ENCODE measurements at regions not wholly inside any gene's neighbourhood (a gene's known extent, or its start where the extent isn't known, plus 50 kb on each side); places are given as distances from the start of the nearest gene placed in this dataset.

- no peak for DNase-seq
Measured at GRCh38 chr2:139123795-139124194, 343.6 kb upstream of the NXPH2 start.

- DNase-seq, result no peak
Measured at GRCh38 chr2:139122711-139123158, 342.5 kb upstream of the NXPH2 start.

- no peak for DNase-seq
Measured at GRCh38 chr2:139099721-139100120, 319.5 kb upstream of the NXPH2 start.

GRCh38 chr2:139098961-139099360 is 318.8 kb upstream of the NXPH2 start:
- no peak for DNase-seq

DNA sequence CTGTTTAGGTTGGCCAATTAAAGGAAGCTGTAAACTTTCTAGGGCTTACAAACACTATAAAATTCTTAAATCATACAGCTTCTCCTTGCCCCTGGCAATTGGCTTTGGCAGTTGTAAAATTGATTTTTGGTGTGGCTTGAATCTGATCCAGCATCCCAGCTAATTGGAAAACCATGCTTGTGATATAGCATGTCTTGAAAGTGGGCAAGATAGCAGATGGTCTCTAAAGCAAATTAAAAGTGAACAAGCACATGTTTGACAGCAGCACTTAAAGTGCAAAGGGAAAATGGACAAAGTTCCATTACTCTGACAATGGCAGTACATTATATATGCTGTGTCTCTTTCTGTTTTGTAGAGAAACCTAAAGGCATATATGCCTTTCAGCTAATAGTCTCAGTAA is 302.9 kb upstream of the NXPH2 start:
- DNase-seq, result no peak

- DNase-seq, result no peak
Measured at GRCh38 chr2:139080244-139080643, 300.1 kb upstream of the NXPH2 start.

DNA sequence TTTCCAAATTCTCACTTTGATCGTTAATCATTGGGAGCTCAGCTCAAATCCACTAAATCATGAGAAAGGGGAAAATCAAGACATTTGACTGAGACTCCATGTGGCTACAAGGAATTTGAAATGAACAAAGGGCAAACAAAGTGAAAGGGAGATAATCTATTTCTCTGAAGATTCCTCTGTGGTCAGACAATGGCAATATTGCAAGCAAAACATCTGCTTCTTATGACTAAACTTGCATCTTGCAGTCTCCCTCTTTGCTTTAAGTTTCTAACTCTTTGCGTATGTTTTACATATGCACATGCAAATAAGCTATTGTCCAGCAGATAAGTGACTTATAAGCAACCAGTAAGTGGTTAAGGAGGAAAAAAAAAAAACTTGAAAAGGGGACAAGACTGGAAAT is 299.1 kb upstream of the NXPH2 start:
- no peak for DNase-seq

DNA sequence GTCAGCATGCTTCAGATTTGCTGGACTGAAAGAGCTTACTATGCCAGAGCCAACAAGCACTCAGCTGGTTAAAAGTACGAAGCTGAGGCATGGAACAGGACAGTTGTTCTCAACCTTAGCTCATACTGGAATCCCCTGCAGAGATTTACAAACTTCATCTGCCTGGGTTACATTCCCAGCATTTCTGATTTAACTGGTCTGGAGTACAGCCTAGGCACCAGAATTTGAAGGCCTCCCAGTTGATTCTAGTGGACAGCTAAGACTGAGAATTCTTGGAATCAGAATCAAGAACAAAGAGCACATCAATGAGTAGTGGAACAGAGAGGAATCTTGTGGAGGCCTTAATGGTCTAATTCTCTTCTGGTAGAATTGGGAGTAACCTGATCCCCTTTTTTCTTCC is 298.2 kb upstream of the NXPH2 start:
- no peak for DNase-seq

GRCh38 chr2:139077099-139077737 is 297.0 kb upstream of the NXPH2 start:
- DNase-seq, result no peak

DNA sequence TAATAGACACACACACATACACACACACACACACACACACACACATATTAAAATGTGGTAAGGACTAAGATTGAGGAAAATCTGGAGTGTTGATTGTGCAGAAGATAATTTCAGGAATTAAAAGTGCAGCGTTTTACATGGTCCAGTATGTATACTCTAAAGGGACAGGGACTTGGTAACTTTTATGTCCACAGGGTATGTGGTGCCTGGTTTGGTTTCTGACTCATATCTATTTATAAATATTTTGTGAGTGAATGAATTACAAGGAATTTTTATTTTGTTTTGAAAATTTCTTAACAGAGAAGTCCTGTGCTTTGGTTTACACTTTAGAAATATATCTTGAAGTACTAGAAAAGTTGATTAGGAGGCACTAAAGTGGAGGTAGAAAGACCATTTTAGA is 287.7 kb upstream of the NXPH2 start:
- DNase-seq, result no peak

DNA sequence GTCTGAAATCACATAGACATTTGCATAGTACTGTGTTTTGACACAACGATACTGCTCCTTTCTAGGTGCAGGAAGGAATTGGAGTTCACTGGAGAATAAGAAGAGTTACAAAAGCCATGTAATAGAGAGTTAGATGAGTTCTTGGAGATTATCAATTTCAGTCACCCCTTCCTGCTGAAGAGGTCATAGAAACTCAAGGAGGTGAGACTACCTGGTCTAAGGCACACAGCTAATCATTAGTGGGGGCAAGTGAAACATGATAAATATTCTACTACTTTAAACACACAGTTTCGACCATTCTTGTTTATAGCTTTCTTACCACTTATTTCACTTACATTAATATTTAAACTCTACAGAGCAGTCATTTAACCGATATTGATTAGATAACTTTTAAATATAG is 286.9 kb upstream of the NXPH2 start:
- DNase-seq, result no peak

DNA sequence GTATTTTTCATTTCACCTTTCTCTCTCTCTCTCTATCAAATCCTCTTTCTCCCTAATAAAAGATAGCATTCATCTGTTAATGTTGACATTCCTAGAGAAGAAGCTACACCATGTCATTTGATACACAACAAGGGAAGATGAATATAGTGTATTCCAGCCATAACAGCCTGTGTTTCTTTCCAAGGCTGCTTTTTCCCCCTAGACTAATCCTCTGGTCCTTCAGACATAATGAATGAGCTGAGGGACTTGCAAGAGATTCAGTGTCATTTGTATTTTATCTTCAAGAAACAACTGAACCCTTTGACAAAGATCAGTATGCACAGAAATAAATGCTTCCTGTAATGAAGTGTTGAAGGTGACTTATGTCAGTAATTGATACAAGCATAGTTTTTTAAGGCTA is 284.0 kb upstream of the NXPH2 start:
- no peak for DNase-seq

GRCh38 chr2:139059617-139060016 is 279.4 kb upstream of the NXPH2 start:
- DNase-seq, result no peak

- no peak for DNase-seq
Measured at GRCh38 chr2:139055202-139055601, 275.0 kb upstream of the NXPH2 start.

GRCh38 chr2:139048017-139048416 is 267.8 kb upstream of the NXPH2 start:
- no peak for DNase-seq

DNA sequence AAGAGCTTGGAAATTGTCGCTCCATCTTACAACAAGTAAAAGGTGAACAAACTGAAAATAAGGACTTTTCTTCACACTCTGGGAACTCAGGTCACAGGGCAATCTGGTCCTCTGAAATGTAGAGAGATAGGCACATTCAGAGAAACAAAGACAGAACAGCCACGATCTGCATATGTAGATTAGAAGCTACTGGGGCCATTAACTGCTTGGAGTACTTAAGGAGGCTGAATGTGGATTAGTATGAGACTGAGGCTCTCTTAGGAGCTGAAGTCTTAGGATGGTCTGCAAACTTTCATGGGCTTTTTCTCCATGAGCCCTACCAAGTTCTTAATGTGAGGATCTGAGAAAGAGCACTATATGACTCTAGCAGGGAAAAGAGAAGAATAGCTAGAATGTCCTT is 265.3 kb upstream of the NXPH2 start:
- no peak for DNase-seq

GRCh38 chr2:139034064-139034463 is 253.9 kb upstream of the NXPH2 start:
- DNase-seq, result no peak

GRCh38 chr2:139033300-139033699 is 253.1 kb upstream of the NXPH2 start:
- no peak for DNase-seq

DNA sequence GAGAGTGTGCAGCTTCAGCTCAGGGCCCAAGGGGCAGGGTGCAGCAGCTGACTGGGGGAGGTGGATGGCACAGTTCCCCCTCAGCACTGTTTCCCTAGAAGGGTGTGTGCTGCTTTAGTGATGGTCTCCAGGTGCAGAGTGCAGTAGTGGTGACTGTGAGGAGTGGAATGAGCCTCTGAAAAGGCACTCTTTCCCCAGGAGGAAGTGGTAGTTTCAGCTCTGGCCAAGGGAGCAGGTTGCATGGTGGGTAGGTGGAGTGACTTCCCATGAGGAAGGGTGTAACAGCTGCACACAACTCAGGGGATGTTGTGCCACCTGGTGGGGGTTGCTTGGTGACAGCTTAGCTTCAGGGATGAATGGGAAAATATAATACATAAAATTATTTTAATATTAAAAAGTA is 251.5 kb upstream of the NXPH2 start:
- peak; percentile 1 for DNase-seq

GRCh38 chr2:139020287-139020686 is 240.1 kb upstream of the NXPH2 start:
- no peak for DNase-seq

- DNase-seq, result no peak
Measured at GRCh38 chr2:139018252-139018651, 238.1 kb upstream of the NXPH2 start.

GRCh38 chr2:139007130-139007529 is 226.9 kb upstream of the NXPH2 start:
- no peak for DNase-seq

DNA sequence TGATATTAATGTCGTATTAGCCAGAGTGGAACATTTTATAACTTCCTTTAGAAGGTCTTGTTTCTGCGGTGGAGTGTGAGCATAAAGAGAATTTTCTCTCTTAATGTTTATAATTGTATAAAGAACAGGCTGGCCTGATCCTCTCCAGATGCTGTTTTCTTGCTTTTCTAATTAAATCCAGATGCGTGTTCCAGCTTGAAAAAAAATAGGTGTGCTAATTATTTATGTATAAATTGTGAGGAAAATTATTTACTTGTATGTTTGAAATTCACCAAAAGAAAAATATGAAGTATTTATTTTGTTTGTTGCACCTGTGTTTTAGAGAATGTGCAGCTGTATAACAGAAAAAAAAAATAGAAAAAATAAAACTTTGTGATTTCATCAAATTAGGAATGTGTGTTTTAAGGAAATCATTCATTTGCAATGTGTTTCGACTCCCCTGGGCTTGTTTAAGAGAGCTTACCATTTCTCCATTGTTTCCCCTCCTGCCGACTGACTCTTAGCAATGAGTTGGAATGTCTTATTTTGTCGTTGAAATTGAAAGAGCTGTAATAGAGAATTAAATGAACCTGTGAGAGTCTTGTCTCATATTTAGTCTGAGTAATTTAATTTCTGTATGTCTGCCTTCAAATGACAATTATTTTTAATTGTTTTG is 220.1 kb upstream of the NXPH2 start:
- DNase-seq, result no peak

DNA sequence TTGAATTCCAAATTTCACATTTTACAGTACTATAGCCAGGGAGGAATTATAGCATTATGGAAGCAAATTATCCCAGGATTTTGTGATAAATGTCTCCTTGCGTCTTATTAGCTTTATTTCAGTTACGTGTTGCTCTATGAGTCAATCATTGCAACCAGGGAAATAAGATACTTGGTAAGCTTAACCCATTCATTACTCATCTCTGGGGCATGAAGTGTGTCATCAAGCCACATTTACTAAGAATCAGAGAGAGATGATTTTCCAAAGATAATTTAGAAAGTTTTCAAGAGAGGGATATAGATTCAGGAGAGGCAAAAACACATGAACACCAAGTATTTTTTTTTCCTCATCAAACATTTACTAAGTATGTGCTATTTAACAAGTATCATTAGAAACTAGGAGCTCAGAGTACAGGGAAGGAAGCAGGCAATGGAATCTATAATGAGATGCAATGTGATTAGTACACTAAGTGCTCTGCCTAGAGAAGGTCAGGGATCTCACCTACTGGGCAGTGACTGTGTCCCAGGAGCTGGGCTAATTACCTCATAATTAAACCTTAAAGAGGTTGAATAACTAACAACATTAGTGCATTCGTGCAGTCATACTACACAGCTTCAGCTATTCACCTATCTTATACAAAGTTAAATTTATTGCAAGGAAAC is 217.8 kb upstream of the NXPH2 start:
- no peak for DNase-seq

GRCh38 chr2:138997346-138997745 is 217.2 kb upstream of the NXPH2 start:
- no peak for DNase-seq
